Type B pancreatic cell (in vitro differentiated cells): ENCODE measurements at regions not wholly inside any gene's neighbourhood (a gene's known extent, or its start where the extent isn't known, plus 50 kb on each side); places are given as distances from the start of the nearest gene placed in this dataset.
A peak's percentile ranks its signal among the peaks of the same experiment; 100 is the strongest.

Experiments used
- DNase-seq: peaks from one replicate; pipeline ENCODE4 v3.0.0; 2021; ENCODE audit warnings: mixed read lengths; ENCODE audit not compliant: unreplicated experiment; ENCODE audit errors: extremely low spot score
- H3K27ac Mint-ChIP-seq: 2 replicates; pipeline ENCODE4 v1.8.0; 2021; ENCODE audit warnings: mild to moderate bottlenecking, mixed read lengths
- H3K27me3 Mint-ChIP-seq: 2 replicates; pipeline ENCODE4 v1.8.0; 2021; ENCODE audit warnings: mixed read lengths
- H3K36me3 Mint-ChIP-seq: 2 replicates; pipeline ENCODE4 v1.8.0; 2021; ENCODE audit warnings: mixed read lengths
- H3K4me1 Mint-ChIP-seq: one replicate; pipeline ENCODE4 v1.8.0; 2021; ENCODE audit warnings: mixed read lengths; ENCODE audit not compliant: unreplicated experiment
- H3K4me3 Mint-ChIP-seq: 2 replicates; pipeline ENCODE4 v1.8.0; 2021; ENCODE audit warnings: mild to moderate bottlenecking, mixed read lengths
- H3K9me3 Mint-ChIP-seq: 2 replicates; pipeline ENCODE4 v1.8.0; 2021; ENCODE audit warnings: mixed read lengths
- TF ChIP-seq, protein P1 (sequence below): fragments of 200-600 bp; sonication (generic); conservative IDR thresholded peaks from 2 replicates; pipeline ENCODE4 v1.5.0; 2021; ENCODE audit warnings: antibody characterized with exemption, mild to moderate bottlenecking

DNA sequence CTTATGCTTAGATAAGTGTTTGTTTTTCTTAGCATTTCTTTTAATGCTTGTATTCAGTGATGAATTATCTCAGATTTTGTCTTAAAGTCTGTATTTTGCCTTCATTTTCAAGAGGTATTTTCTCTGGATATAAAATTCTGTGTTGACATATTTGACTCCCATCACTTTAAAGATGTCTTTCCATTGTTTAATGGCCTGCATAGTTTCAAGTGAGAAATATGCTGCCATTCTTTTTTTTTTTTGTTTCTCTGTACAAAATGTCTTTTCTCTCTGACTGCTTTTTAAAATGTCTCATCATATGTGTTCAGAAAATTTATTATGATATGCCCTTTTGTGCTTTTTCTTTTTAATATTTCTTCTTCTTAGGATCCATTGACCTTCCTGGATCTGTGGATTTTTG lies 578.0 kb upstream of the NOX3 start:
- Mint-ChIP-seq H3K4me1 (peaks cover 8% of the 10 kb centered on the region), H3K4me3 (no peak overlapping the region), H3K27ac (no peak overlapping the region), H3K9me3 (no peaks in the 10 kb centered on the region), H3K27me3 (no peaks in the 10 kb centered on the region), H3K36me3 (no peaks in the 10 kb centered on the region)
- TF ChIP-seq, protein P1, sequence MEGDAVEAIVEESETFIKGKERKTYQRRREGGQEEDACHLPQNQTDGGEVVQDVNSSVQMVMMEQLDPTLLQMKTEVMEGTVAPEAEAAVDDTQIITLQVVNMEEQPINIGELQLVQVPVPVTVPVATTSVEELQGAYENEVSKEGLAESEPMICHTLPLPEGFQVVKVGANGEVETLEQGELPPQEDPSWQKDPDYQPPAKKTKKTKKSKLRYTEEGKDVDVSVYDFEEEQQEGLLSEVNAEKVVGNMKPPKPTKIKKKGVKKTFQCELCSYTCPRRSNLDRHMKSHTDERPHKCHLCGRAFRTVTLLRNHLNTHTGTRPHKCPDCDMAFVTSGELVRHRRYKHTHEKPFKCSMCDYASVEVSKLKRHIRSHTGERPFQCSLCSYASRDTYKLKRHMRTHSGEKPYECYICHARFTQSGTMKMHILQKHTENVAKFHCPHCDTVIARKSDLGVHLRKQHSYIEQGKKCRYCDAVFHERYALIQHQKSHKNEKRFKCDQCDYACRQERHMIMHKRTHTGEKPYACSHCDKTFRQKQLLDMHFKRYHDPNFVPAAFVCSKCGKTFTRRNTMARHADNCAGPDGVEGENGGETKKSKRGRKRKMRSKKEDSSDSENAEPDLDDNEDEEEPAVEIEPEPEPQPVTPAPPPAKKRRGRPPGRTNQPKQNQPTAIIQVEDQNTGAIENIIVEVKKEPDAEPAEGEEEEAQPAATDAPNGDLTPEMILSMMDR: no peak
- no peak for DNase-seq

DNA sequence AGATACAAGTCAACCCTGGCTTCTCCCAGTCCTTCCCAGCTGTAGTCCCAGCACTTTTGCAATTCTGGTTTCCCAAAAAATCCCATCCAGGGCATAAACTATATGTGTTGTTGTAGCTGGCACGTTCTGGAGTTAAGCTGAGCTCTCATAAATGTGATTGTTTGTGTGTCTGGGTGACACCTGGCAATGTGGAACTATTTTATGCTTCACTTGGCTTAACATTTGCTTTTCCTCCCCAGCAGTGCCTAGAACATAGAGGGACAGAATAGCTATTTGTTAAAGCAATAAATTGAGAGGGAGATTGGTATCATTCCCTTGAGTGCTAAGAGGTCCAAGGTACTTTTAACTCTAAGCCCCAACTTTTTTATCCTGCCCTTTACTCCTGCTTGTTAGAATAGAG lies 575.9 kb upstream of the NOX3 start:
- TF ChIP-seq, protein P1: no peak
- Mint-ChIP-seq H3K36me3 (no peaks in the 10 kb centered on the region), H3K9me3 (no peaks in the 10 kb centered on the region), H3K4me3 (no peak overlapping the region), H3K27ac (no peak overlapping the region), H3K27me3 (no peaks in the 10 kb centered on the region), H3K4me1 (peaks cover 11% of the 10 kb centered on the region)
- DNase-seq: no peak

- Mint-ChIP-seq H3K27ac (no peak overlapping the region), H3K36me3 (no peaks in the 10 kb centered on the region), H3K9me3 (peaks cover 4% of the 10 kb centered on the region), H3K27me3 (no peaks in the 10 kb centered on the region), H3K4me1 (peaks cover 11% of the 10 kb centered on the region), H3K4me3 (no peak overlapping the region)
- TF ChIP-seq, protein P1: no peak
- no peak for DNase-seq
These were observed 574.4 kb upstream of the NOX3 start for GRCh38 chr6:156030053-156030452.

DNA sequence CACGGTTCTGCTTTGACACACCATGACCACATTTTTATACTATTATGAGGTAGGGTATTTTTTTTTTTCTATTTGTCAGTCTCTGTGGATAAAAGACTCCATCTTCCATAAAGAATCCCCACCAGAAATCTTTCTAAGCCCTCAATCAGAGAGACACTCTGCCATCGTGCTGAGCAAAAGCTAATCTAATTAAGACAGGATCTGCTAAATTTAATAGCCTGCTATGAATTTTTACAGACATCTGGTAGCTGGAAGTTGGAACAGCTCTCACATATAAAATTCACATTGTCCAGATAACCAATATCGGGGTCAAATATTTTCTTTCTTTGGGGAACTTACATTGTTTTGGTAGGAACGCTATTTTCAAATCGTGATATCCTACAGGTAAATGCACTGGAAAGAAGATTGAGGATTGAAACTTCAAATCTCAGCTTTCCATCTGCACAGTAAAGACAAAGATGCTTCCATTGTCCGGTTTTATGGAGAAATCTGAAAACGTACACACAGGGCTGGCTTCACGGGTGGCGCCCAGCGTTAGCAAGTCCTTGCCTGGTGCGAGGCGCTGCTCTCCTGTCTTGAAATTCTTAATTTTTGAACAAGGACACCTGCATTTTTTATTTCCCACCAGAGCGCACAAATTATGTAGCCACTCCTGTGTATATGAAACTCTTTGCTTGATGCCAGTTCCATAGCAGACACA lies 573.8 kb upstream of the NOX3 start:
- no peak overlapping the region for H3K27ac Mint-ChIP-seq
- peaks cover 11% of the 10 kb centered on the region for H3K4me1 Mint-ChIP-seq
- H3K36me3 Mint-ChIP-seq: no peaks in the 10 kb centered on the region
- H3K4me3 Mint-ChIP-seq: no peak overlapping the region
- TF ChIP-seq, protein P1: no peak
- H3K27me3 Mint-ChIP-seq: no peaks in the 10 kb centered on the region
- no peak for DNase-seq
- peaks cover 7% of the 10 kb centered on the region for H3K9me3 Mint-ChIP-seq

GRCh38 chr6:156028335-156029131 lies 572.9 kb upstream of the NOX3 start:
- Mint-ChIP-seq H3K27me3 (no peaks in the 10 kb centered on the region), H3K4me1 (peaks cover 11% of the 10 kb centered on the region), H3K4me3 (no peak overlapping the region), H3K27ac (peak overlapping the region; percentile 45), H3K36me3 (no peaks in the 10 kb centered on the region), H3K9me3 (peaks cover 12% of the 10 kb centered on the region)
- DNase-seq: no peak
- TF ChIP-seq, protein P1: no peak
